Vagina (tissue), 2 donors: ENCODE measurements at regions not wholly inside any gene's neighbourhood (a gene's known extent, or its start where the extent isn't known, plus 50 kb on each side); places are given as distances from the start of the nearest gene placed in this dataset.

ENCODE experiments used
- POLR2A ChIP-seq, 2 donors: fragments of 450-650 bp; IDR thresholded peaks; one replicate each; pipeline ENCODE4 v1.6.1; 2017; ENCODE audit warnings: antibody characterized with exemption in 2 of 2, mild to moderate bottlenecking in 2 of 2, moderate library complexity in 2 of 2
- POLR2AphosphoS5 ChIP-seq, 2 donors: sonication (generic); formaldehyde crosslinking; IDR thresholded peaks; one replicate each; pipeline ENCODE4 v1.9.0; 2017; ENCODE audit warnings: antibody characterized with exemption in 2 of 2, mild to moderate bottlenecking in 2 of 2, low read depth in 1 of 2; ENCODE audit not compliant: insufficient read depth in 1 of 2
- TF ChIP-seq, protein P1 (sequence below), 3 experiments: fragments of 450-650 bp in 2 of 3; fragments of 200-600 bp in 1 of 3; sonication (generic) in 1 of 3; IDR thresholded peaks; one replicate each; pipeline ENCODE4 v1.5.1; 2017 to 2019; ENCODE audit warnings: antibody characterized with exemption in 3 of 3, mild to moderate bottlenecking in 2 of 3, moderate library complexity in 2 of 3

- TF ChIP-seq POLR2A (IDR thresholded peaks at IDR 0.05) (no peak), POLR2AphosphoS5 (IDR thresholded peaks at IDR 0.05; ENCODE audit: insufficient read depth in 1 of 2, low read depth in 1 of 2) (no peak)
- TF ChIP-seq, protein P1, sequence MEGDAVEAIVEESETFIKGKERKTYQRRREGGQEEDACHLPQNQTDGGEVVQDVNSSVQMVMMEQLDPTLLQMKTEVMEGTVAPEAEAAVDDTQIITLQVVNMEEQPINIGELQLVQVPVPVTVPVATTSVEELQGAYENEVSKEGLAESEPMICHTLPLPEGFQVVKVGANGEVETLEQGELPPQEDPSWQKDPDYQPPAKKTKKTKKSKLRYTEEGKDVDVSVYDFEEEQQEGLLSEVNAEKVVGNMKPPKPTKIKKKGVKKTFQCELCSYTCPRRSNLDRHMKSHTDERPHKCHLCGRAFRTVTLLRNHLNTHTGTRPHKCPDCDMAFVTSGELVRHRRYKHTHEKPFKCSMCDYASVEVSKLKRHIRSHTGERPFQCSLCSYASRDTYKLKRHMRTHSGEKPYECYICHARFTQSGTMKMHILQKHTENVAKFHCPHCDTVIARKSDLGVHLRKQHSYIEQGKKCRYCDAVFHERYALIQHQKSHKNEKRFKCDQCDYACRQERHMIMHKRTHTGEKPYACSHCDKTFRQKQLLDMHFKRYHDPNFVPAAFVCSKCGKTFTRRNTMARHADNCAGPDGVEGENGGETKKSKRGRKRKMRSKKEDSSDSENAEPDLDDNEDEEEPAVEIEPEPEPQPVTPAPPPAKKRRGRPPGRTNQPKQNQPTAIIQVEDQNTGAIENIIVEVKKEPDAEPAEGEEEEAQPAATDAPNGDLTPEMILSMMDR (IDR thresholded peaks at IDR 0.05): no peak
These were observed 162.0 kb downstream of the IQUB start for GRCh38 chr7:123372368-123372767.
